Left cardiac atrium (tissue), 4 donors: ENCODE measurements at regions not wholly inside any gene's neighbourhood (a gene's known extent, or its start where the extent isn't known, plus 50 kb on each side); places are given as distances from the start of the nearest gene placed in this dataset.
A peak's percentile ranks its signal among the peaks of the same experiment; 100 is the strongest.
"Not testable (repeated sequence)": the region's sequence is repeated elsewhere in the genome, so short reads cannot be mapped to it uniquely, and the experiment has no call there.

Experiments used
- ATAC-seq, 2 donors: fragments of 200-7000 bp; cut with Tn5 transposase; one replicate each; pipeline ENCODE4 v1.9.1; 2020; ENCODE audit warnings: mild to moderate bottlenecking in 2 of 2, moderate library complexity in 2 of 2
- DNase-seq: peaks from one replicate; pipeline ENCODE4 v3.0.0-alpha.2; 2020
- intact Hi-C, 2 donors: fragments of 100-400 bp; cut with DNase I; formaldehyde crosslinking; loops; one replicate each; pipeline versions ENCODE4 v1.14.1 to v1.15.1; 2022 to 2023
- donor health status: DM: no; HTN: yes; CAD: no.
- donor health status: DM: no; HTN: yes; CAD: no; lungs with severe emphysema.
- donor health status: DM: yes; HTN: yes; CAD: no.
- donor health status: Dilated cardiomyopathy.

GRCh38 chr7:120033114-120033513 lies 239.9 kb upstream of the KCND2 start:
- no peak for ATAC-seq
- intact Hi-C loops = no loop called here
- DNase-seq = no peak

GRCh38 chr7:120039138-120039537 lies 233.8 kb upstream of the KCND2 start:
- no peak for DNase-seq
- intact Hi-C loops = no loop called here
- ATAC-seq = no peak

- intact Hi-C loops = no loop called here
- DNase-seq (no peak), ATAC-seq (no peak)
These were observed 231.2 kb upstream of the KCND2 start for GRCh38 chr7:120041798-120042197.

GRCh38 chr7:120043250-120043649 lies 229.7 kb upstream of the KCND2 start:
- no peak for ATAC-seq
- DNase-seq = no peak
- intact Hi-C loops = no loop called here

- DNase-seq (peak; percentile 38), ATAC-seq (peak; percentile 75 to 82)
- intact Hi-C loops = no loop called here
These were observed 220.0 kb upstream of the KCND2 start for GRCh38 chr7:120052884-120053382.

- DNase-seq (no peak), ATAC-seq (peak in 1 of 2 donors; percentile 70)
- intact Hi-C loops = no loop called here
These were observed 219.5 kb upstream of the KCND2 start for GRCh38 chr7:120053390-120053961.

GRCh38 chr7:120054376-120055100 lies 218.4 kb upstream of the KCND2 start:
- intact Hi-C loops = no loop called here
- ATAC-seq (no peak), DNase-seq (no peak)

GRCh38 chr7:120055300-120055699 lies 217.7 kb upstream of the KCND2 start:
- DNase-seq (no peak), ATAC-seq (peak in 1 of 2 donors; percentile 35)
- intact Hi-C loops = no loop called here

GRCh38 chr7:120056227-120056626 lies 216.7 kb upstream of the KCND2 start:
- DNase-seq (no peak), ATAC-seq (no peak)
- intact Hi-C loops = no loop called here

- intact Hi-C loops = no loop called here
- DNase-seq = no peak
- ATAC-seq = no peak
These were observed 213.3 kb upstream of the KCND2 start for GRCh38 chr7:120059641-120060040.

- no peak for ATAC-seq
- no peak for DNase-seq
- intact Hi-C loops = no loop called here
These were observed 212.7 kb upstream of the KCND2 start for GRCh38 chr7:120060281-120060680.

GRCh38 chr7:120060875-120061274 lies 212.1 kb upstream of the KCND2 start:
- no peak for DNase-seq
- no peak for ATAC-seq
- intact Hi-C loops = no loop called here

GRCh38 chr7:120064565-120064964 lies 208.4 kb upstream of the KCND2 start:
- ATAC-seq (no peak), DNase-seq (no peak)

GRCh38 chr7:120066898-120067297 lies 206.1 kb upstream of the KCND2 start:
- intact Hi-C loops, ATAC-seq, DNase-seq: not testable (repeated sequence)

More at GRCh38 chr7:120064565-120064964, 208.4 kb upstream of the KCND2 start:
- intact Hi-C loops = no loop called here

- intact Hi-C loops = no loop called here
- ATAC-seq (no peak), DNase-seq (no peak)
These were observed 202.8 kb upstream of the KCND2 start for GRCh38 chr7:120070201-120070600.

- no peak for ATAC-seq
- DNase-seq = no peak
- intact Hi-C loops = no loop called here
These were observed 195.2 kb upstream of the KCND2 start for GRCh38 chr7:120077777-120078176.

- intact Hi-C loops = no loop called here
- no peak for ATAC-seq
- DNase-seq = no peak
These were observed 194.0 kb upstream of the KCND2 start for GRCh38 chr7:120079022-120079421.

- ATAC-seq (no peak), DNase-seq (no peak)
- intact Hi-C loops = no loop called here
These were observed 193.3 kb upstream of the KCND2 start for GRCh38 chr7:120079704-120080103.

GRCh38 chr7:120086468-120086867 lies 186.5 kb upstream of the KCND2 start:
- DNase-seq, ATAC-seq, intact Hi-C loops: not testable (repeated sequence)

GRCh38 chr7:120089968-120090367 lies 183.0 kb upstream of the KCND2 start:
- intact Hi-C loops = no loop called here
- DNase-seq (no peak), ATAC-seq (no peak)

GRCh38 chr7:120091807-120092206 lies 181.2 kb upstream of the KCND2 start:
- intact Hi-C loops = no loop called here
- ATAC-seq = no peak
- DNase-seq = no peak
